HepG2 (cell line): ENCODE measurements at regions not wholly inside any gene's neighbourhood (a gene's known extent, or its start where the extent isn't known, plus 50 kb on each side); places are given as distances from the start of the nearest gene placed in this dataset.

ENCODE experiments used
- CTCF ChIP-seq: sonication (generic); formaldehyde crosslinking; IDR thresholded peaks from 2 replicates; pipeline ENCODE4 v1.5.0; 2020; ENCODE audit warnings: mild to moderate bottlenecking, missing genetic modification reagents, moderate library complexity
- EZH2 ChIP-seq: conservative IDR thresholded peaks from 2 replicates; pipeline ENCODE4 v1.6.1; 2012; ENCODE audit warnings: mild to moderate bottlenecking, low read depth, low read length, moderate library complexity
- HIVEP1 ChIP-seq: sonication (generic); formaldehyde crosslinking; IDR thresholded peaks from 2 replicates; pipeline ENCODE4 v1.4.0; 2020; ENCODE audit warnings: mild to moderate bottlenecking, missing genetic modification reagents
- POLR2A ChIP-seq, 2 experiments: IDR thresholded peaks; 2 replicates each; pipeline ENCODE4 v1.6.1; 2011; ENCODE audit warnings: low read depth in 2 of 2, low read length in 2 of 2, mild to moderate bottlenecking in 1 of 2, moderate library complexity in 1 of 2; ENCODE audit not compliant: insufficient read depth in 1 of 2
- SMAD1 ChIP-seq: sonication (generic); formaldehyde crosslinking; IDR thresholded peaks from 2 replicates; pipeline ENCODE4 v1.4.0; 2020; ENCODE audit warnings: missing genetic modification reagents, low read depth, mild to moderate bottlenecking, borderline replicate concordance
- ZFAT ChIP-seq: sonication (generic); formaldehyde crosslinking; conservative IDR thresholded peaks from 2 replicates; pipeline ENCODE4 v1.8.1; 2023; ENCODE audit warnings: missing genetic modification reagents, inconsistent platforms
- ZNF274 ChIP-seq: sonication (generic); formaldehyde crosslinking; IDR thresholded peaks from 2 replicates; pipeline ENCODE4 v1.5.1; 2020; ENCODE audit warnings: mild to moderate bottlenecking, missing genetic modification reagents
- ZNF557 ChIP-seq: sonication (generic); formaldehyde crosslinking; IDR thresholded peaks from 2 replicates; pipeline ENCODE4 v1.4.0; 2020; ENCODE audit warnings: missing genetic modification reagents
- ZNF660 ChIP-seq: sonication (generic); formaldehyde crosslinking; IDR thresholded peaks from 2 replicates; pipeline ENCODE4 v1.5.1; 2020; ENCODE audit warnings: mild to moderate bottlenecking, low read depth, missing genetic modification reagents, borderline replicate concordance
- ZNF770 ChIP-seq: sonication (generic); formaldehyde crosslinking; IDR thresholded peaks from 2 replicates; pipeline ENCODE4 v1.5.0; 2020; ENCODE audit warnings: mild to moderate bottlenecking, missing genetic modification reagents
- TF ChIP-seq, protein P1 (sequence below): sonication (generic); formaldehyde crosslinking; IDR thresholded peaks from 2 replicates; pipeline ENCODE4 v1.4.0; 2020; ENCODE audit warnings: missing genetic modification reagents

DNA sequence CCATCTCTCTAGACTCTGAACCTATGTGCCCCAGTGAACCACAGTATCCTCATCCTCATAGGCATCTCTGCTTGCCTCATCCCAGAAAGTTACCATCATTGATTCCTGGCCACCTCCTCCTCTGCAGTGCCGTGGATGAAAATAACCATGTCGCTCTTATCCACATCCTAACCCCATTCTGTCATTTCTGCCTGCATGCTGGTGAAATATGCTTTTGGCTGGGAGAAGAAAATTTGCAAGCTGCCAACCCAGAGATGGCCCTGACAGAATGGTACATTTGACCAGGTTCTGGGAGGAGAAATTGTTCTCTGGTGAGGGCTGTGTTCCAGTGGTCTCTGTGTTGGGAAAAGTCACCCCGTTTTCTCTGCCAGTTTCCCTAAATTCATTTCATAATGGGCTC is 149.7 kb downstream of the NMUR2 start:
- TF ChIP-seq SMAD1 (CRISPR knock-in tag), result no peak
- no peak for TF ChIP-seq CTCF (CRISPR knock-in tag)
- TF ChIP-seq, protein P1, sequence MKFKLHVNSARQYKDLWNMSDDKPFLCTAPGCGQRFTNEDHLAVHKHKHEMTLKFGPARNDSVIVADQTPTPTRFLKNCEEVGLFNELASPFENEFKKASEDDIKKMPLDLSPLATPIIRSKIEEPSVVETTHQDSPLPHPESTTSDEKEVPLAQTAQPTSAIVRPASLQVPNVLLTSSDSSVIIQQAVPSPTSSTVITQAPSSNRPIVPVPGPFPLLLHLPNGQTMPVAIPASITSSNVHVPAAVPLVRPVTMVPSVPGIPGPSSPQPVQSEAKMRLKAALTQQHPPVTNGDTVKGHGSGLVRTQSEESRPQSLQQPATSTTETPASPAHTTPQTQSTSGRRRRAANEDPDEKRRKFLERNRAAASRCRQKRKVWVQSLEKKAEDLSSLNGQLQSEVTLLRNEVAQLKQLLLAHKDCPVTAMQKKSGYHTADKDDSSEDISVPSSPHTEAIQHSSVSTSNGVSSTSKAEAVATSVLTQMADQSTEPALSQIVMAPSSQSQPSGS, result no peak
- TF ChIP-seq HIVEP1 (CRISPR knock-in tag), result no peak
- TF ChIP-seq ZFAT (CRISPR knock-in tag), result no peak
- TF ChIP-seq EZH2, result no peak
- no peak for TF ChIP-seq ZNF274 (CRISPR knock-in tag)
- TF ChIP-seq POLR2A (IDR thresholded peaks at IDR 0.05; ENCODE audit: insufficient read depth in 1 of 2, low read depth in 2 of 2, low read length in 2 of 2), result no peak
- TF ChIP-seq ZNF770 (CRISPR knock-in tag), result no peak
- TF ChIP-seq ZNF557 (CRISPR knock-in tag), result no peak
- TF ChIP-seq ZNF660 (CRISPR knock-in tag), result no peak
